ENCODE measurements at regions not wholly inside any gene's neighbourhood (a gene's known extent, or its start where the extent isn't known, plus 50 kb on each side); places are given as distances from the start of the nearest gene placed in this dataset.
A peak's percentile ranks its signal among the peaks of the same experiment; 100 is the strongest.

DNA sequence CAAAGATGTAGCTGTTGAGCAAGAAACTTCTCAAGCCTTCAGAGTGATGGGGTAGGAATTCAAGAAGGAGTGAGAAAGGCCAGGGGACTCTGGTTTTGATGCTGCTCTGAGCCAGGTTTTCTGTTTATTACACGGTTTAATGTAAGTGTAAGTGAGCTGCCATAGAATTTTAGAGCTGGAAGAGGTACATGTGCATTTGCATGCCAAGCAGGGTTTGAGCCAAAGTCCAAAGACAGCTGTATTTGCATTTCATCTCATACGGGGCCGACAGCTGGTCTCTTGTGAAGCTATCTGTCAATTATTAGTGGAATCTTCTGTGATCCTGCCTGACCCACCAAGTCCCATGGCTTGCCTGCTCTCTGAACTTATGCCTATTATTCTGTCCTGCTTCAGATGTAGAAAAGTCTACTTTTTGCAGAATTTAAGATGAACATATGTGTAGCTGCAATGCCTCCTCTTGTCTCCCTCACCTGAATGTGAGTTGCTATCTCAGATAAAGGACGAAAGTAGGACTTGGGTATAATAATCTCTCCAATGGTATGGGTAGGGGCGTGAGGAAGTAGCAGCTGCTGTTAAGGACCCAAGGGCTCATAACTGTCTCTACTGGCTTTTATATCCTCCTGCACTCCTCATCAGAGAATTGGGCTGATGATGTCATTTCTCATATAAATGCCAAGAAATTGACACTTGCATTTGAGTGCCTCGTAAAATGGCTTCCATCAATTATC, 160.0 kb downstream of the SQOR start:
- DNase-seq (ENCODE audit: low read depth): no peak
- no peak overlapping the region for H3K4me2 ChIP-seq (ENCODE audit: low read length)
- H2AFZ ChIP-seq (ENCODE audit: low read depth, low read length): no peak overlapping the region
- H3K4me3 ChIP-seq (ENCODE audit: insufficient read depth, low read depth, low read length): no peak overlapping the region
- H3K9ac ChIP-seq (ENCODE audit: low read length): no peak overlapping the region
- Mint-ChIP-seq H3K9me3 (ENCODE audit: unreplicated experiment) (no peaks in the 10 kb centered on the region), H3K27me3 (ENCODE audit: low read depth, unreplicated experiment) (peaks cover 13% of the 10 kb centered on the region), H3K4me1 (ENCODE audit: low read depth, unreplicated experiment) (no peaks in the 10 kb centered on the region), H3K4me3 (ENCODE audit: unreplicated experiment) (no peak overlapping the region), H3K27ac (ENCODE audit: unreplicated experiment) (no peak overlapping the region), H3K36me3 (ENCODE audit: low read depth, unreplicated experiment) (no peaks in the 10 kb centered on the region)
- H3K4me1 ChIP-seq (ENCODE audit: insufficient read depth, low read length): no peaks in the 10 kb centered on the region
- FAIRE-seq: no peak
- H3K9me3 ChIP-seq (ENCODE audit: insufficient read depth, low read depth, low read length): no peaks in the 10 kb centered on the region
- no peaks in the 10 kb centered on the region for H3K27me3 ChIP-seq (ENCODE audit: insufficient read depth, low read length)
- TF ChIP-seq, protein P1, sequence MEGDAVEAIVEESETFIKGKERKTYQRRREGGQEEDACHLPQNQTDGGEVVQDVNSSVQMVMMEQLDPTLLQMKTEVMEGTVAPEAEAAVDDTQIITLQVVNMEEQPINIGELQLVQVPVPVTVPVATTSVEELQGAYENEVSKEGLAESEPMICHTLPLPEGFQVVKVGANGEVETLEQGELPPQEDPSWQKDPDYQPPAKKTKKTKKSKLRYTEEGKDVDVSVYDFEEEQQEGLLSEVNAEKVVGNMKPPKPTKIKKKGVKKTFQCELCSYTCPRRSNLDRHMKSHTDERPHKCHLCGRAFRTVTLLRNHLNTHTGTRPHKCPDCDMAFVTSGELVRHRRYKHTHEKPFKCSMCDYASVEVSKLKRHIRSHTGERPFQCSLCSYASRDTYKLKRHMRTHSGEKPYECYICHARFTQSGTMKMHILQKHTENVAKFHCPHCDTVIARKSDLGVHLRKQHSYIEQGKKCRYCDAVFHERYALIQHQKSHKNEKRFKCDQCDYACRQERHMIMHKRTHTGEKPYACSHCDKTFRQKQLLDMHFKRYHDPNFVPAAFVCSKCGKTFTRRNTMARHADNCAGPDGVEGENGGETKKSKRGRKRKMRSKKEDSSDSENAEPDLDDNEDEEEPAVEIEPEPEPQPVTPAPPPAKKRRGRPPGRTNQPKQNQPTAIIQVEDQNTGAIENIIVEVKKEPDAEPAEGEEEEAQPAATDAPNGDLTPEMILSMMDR (IDR thresholded peaks at IDR 0.05; ENCODE audit: insufficient read depth, low read depth, low read length): no peak
- no peak for TF ChIP-seq EZH2 (IDR thresholded peaks at IDR 0.05; ENCODE audit: insufficient read depth, low read length)
- no peak overlapping the region for H3K27ac ChIP-seq (ENCODE audit: low read depth, low read length)
- no peaks in the 10 kb centered on the region for H3K36me3 ChIP-seq (ENCODE audit: insufficient read depth, low read length)
- no peaks in the 10 kb centered on the region for H4K20me1 ChIP-seq (ENCODE audit: insufficient read depth, low read length)
- H3K79me2 ChIP-seq (ENCODE audit: insufficient read depth, low read length): no peaks in the 10 kb centered on the region

DNA sequence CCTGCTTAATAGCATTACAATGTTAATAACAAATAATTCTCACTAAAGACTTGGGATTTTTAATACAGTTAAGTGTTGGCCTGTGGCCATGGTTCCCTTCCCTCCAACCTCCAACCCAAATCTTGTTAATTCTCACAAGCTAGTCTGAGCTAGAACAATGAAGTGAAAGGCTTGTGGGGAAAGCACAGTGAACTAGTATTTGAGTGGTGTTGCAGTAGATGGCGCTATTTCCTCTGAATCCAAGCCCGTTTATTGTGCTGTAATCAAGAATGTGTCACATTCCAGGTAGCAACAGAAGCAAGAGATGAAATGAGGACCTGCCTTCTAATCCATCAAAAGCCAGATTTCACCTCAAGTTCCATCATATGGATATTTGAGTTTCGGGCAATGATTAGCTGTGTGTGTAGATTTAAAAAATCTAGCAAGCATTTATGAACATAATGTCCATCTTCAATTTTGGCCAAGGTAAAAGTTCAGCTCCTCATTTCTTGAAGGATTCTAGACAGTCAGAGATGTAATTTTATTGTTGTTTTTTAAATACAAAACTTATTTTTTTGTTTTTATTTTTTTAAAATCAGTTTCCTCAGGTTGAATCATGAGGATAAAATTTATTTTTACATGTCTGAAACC, 160.7 kb downstream of the SQOR start:
- Histone ChIP-seq H3K27me3 (ENCODE audit: insufficient read depth, low read length) (no peaks in the 10 kb centered on the region), H3K79me2 (ENCODE audit: insufficient read depth, low read length) (no peaks in the 10 kb centered on the region), H3K4me1 (ENCODE audit: insufficient read depth, low read length) (no peaks in the 10 kb centered on the region), H3K9me3 (ENCODE audit: insufficient read depth, low read depth, low read length) (no peaks in the 10 kb centered on the region), H3K4me2 (ENCODE audit: low read length) (no peak overlapping the region), H3K27ac (ENCODE audit: low read depth, low read length) (no peak overlapping the region), H3K4me3 (ENCODE audit: insufficient read depth, low read depth, low read length) (no peak overlapping the region), H4K20me1 (ENCODE audit: insufficient read depth, low read length) (no peaks in the 10 kb centered on the region), H2AFZ (ENCODE audit: low read depth, low read length) (no peak overlapping the region), H3K36me3 (ENCODE audit: insufficient read depth, low read length) (no peaks in the 10 kb centered on the region), H3K9ac (ENCODE audit: low read length) (no peak overlapping the region)
- Mint-ChIP-seq H3K27me3 (ENCODE audit: low read depth, unreplicated experiment) (peaks cover 13% of the 10 kb centered on the region), H3K27ac (ENCODE audit: unreplicated experiment) (no peak overlapping the region), H3K9me3 (ENCODE audit: unreplicated experiment) (no peaks in the 10 kb centered on the region), H3K4me1 (ENCODE audit: low read depth, unreplicated experiment) (no peaks in the 10 kb centered on the region), H3K36me3 (ENCODE audit: low read depth, unreplicated experiment) (no peaks in the 10 kb centered on the region), H3K4me3 (ENCODE audit: unreplicated experiment) (no peak overlapping the region)
- TF ChIP-seq EZH2 (IDR thresholded peaks at IDR 0.05; ENCODE audit: insufficient read depth, low read length): no peak
- TF ChIP-seq, protein P1 (IDR thresholded peaks at IDR 0.05; ENCODE audit: insufficient read depth, low read depth, low read length): peak; percentile 36
- FAIRE-seq (no peak), DNase-seq (ENCODE audit: low read depth) (no peak)

DNA sequence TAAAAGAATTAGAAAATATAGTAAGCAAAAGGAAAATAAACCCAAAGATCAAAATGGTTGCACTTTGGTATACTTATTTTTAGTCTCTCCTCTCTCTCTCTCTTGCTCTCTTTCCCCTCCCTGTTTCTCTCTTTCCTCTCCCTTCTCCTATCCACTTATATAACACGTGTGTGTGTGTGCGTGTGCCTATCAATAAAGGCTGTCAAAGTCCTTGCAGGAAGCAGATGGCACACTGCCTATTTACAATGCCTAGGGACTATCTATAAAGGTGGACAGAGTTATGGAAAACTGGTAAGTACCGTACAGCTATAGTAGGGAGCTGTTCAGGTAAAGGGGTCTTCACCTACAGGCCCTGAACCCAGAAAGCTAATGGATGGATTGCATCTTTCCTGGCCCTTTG, 161.6 kb downstream of the SQOR start:
- DNase-seq (ENCODE audit: low read depth): no peak
- H3K79me2 ChIP-seq (ENCODE audit: insufficient read depth, low read length): no peaks in the 10 kb centered on the region
- peaks cover 13% of the 10 kb centered on the region for H3K27me3 Mint-ChIP-seq (ENCODE audit: low read depth, unreplicated experiment)
- H3K9ac ChIP-seq (ENCODE audit: low read length): no peak overlapping the region
- H3K4me1 ChIP-seq (ENCODE audit: insufficient read depth, low read length): no peaks in the 10 kb centered on the region
- H2AFZ ChIP-seq (ENCODE audit: low read depth, low read length): no peak overlapping the region
- H3K27me3 ChIP-seq (ENCODE audit: insufficient read depth, low read length): no peaks in the 10 kb centered on the region
- H3K9me3 Mint-ChIP-seq (ENCODE audit: unreplicated experiment): no peaks in the 10 kb centered on the region
- H3K27ac Mint-ChIP-seq (ENCODE audit: unreplicated experiment): no peak overlapping the region
- no peak overlapping the region for H3K4me3 ChIP-seq (ENCODE audit: insufficient read depth, low read depth, low read length)
- no peaks in the 10 kb centered on the region for H3K36me3 ChIP-seq (ENCODE audit: insufficient read depth, low read length)
- H4K20me1 ChIP-seq (ENCODE audit: insufficient read depth, low read length): no peaks in the 10 kb centered on the region
- FAIRE-seq: no peak
- no peaks in the 10 kb centered on the region for H3K9me3 ChIP-seq (ENCODE audit: insufficient read depth, low read depth, low read length)
- no peak overlapping the region for H3K27ac ChIP-seq (ENCODE audit: low read depth, low read length)
- H3K36me3 Mint-ChIP-seq (ENCODE audit: low read depth, unreplicated experiment): no peaks in the 10 kb centered on the region
- no peak for TF ChIP-seq EZH2 (IDR thresholded peaks at IDR 0.05; ENCODE audit: insufficient read depth, low read length)
- TF ChIP-seq, protein P1 (IDR thresholded peaks at IDR 0.05; ENCODE audit: insufficient read depth, low read depth, low read length): no peak
- H3K4me1 Mint-ChIP-seq (ENCODE audit: low read depth, unreplicated experiment): no peaks in the 10 kb centered on the region
- no peak overlapping the region for H3K4me2 ChIP-seq (ENCODE audit: low read length)
- H3K4me3 Mint-ChIP-seq (ENCODE audit: unreplicated experiment): no peak overlapping the region

Data from astrocyte (in vitro differentiated cells and primary cell).